HuH-7.5 (cell line): ENCODE measurements at regions not wholly inside any gene's neighbourhood (a gene's known extent, or its start where the extent isn't known, plus 50 kb on each side); places are given as distances from the start of the nearest gene placed in this dataset.

ENCODE experiments used
- DNase-seq: peaks from one replicate; pipeline ENCODE4 v3.0.0; 2011; ENCODE audit warnings: low spot score

DNA sequence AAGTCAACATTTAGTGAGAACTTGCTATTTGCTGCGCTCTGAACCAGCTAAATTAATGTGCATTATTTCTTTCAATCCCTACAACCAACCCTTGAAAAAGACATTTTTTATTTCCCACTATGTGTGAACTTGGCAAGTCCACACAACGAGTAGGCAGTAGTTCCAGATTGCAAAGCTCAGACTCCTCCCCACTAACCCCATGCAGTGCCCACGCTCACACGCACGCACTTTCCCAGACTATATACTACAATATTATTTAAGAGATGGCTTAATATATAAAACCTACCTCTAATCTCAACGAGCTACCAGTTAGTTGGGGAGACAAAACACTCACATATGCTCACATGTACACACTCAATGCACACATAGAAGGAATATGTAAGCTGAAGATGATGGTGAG is 671.2 kb downstream of the LMO4 start:
- DNase-seq: no peak

DNA sequence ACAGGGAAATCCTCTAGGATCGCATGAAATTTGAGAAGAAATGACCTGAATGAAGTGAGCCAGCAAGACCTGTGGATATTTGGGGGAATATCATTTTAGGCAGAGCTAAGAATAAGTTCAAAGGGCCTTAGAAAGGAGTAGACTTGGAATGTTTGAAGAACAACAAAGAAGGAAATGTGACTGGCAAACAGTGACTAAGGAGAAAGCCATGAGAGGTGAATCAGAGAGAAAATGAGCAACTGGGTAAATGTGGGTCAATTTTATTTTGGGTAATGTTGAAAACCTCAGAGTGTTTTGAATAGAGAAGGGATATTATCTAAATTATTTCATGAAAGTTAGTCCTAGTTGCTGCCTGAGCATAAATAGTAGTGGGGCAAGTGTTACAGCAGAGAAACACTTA is 672.8 kb downstream of the LMO4 start:
- no peak for DNase-seq

DNA sequence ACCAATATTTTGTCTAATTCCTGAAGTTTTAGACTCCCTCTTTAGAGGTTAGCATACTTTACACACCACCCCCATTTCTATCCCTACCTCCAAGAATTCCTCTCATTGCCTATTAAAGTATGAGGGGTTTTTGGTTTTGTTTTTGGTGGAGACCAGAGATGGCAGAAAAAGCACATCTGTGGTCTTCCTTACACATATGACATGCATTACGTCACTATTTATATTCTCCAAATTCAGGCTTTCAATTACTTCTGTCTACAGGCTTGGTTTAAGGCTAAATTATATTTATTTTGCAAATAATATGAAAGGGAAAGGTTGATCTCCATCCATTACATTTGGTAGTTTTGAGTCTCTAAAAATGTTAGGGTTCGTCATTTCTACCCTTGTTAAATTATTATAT is 674.6 kb downstream of the LMO4 start:
- no peak for DNase-seq

DNA sequence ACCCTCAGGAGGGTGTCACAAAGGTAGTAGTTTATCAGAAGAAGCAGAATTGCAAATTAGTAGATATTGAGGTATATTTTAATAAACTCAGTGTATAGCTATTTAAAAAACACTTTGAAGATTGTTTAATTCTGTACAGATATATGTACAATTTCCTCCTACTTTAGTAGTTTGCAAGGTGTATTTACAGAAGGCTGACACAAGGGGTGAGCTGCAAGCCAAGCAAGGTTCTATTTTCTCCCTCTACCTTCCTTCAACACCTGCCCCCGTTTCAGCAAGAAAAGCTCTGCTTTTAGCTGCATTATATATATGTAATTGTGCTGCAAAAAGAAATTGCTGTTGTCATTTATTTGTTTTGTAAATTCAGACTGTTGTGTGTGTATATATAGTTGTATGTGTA is 674.2 kb upstream of the PKN2 start:
- no peak for DNase-seq

DNA sequence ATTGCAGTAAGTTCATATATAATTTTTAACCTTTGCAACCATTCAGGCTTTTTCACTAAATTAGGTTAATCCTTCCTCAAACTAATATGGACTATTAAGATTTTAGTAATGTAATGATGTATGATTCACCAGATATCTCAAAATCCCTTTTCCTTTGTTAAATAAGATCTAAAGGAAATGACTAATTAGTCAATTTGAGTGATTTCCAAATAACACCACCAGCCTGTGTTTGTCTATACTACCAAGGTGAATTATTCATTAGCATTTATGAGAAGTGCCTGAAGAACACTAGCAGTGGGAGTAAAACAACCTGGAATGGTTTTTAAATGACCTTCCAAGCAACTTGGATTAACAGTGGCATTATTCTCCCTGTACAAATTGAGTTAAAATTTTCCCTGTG is 670.6 kb upstream of the PKN2 start:
- DNase-seq: no peak

DNA sequence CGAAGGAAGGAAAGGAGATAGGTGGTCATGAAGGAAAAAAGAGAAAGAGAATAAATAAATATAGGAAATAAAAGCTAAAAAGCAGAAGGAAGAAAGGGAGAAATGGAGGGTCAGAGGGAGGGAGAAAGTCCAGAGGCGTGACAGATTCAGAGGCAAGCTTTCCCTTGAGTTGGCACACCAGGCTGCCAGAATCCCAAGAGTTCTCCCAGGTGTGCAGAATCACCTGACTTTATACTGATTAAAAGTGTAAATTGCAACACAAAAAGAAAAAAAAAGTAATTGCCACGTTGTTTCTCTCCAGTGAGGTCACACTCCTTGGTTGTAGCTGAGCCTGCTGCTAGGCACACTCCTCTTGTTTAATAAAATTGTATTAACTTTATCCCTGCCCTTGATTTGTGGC is 669.9 kb upstream of the PKN2 start:
- no peak for DNase-seq

DNA sequence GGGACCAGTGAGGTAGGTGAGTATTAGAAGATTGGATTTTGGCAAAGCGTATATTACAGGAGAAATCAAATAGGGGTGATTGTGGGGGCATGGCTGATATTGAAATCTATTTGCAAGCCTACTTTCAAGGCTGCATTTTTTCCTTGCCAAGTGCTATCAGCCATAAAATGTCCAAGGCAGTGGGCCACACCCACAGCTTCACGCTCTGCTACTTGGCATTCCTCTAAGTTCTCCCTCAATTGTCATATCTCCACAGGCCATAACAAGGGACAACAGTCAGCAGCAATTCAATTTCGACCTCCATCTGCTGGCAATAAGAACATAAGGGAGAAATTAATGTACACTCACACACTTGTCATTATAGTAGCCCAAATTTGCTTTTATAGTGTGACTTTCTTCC is 667.1 kb upstream of the PKN2 start:
- DNase-seq: no peak

DNA sequence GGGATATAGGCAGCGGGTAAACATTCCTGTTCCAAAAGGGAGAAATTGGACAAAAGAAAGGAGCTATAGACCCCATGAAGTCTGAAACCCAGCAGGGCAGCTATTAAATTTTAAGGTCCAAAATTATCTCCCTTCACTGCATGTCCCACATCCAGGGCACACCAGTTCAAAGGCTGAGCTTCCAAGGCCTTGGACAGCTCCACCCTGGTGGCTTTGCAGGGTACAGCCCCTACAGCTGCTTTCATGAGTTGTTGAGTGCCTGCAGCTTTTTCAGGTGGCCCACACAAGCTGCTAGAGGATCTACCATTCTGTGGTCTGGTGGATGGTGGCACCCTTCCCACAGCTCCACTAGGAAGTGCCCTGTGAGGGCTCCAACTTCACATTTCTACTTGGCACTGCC is 662.5 kb upstream of the PKN2 start:
- DNase-seq: no peak

DNA sequence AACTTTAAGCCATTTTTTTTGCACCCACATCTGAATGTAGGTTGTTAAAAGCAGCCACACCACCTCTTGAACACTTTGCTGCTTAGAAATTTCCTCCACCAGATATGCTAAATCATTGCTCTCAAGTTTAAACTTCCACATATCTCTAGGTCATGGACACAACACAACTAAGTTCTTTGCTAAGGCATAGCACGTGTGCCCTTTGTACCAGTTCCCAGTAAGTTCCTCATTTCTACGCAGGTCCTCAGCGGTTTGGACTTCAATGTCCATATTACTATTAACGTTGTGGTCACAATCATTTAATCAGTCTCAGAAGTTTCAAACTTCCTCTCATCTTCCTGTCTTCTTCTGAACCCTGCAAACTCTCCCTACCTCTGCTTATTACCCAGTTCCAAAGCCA is 661.6 kb upstream of the PKN2 start:
- no peak for DNase-seq

DNA sequence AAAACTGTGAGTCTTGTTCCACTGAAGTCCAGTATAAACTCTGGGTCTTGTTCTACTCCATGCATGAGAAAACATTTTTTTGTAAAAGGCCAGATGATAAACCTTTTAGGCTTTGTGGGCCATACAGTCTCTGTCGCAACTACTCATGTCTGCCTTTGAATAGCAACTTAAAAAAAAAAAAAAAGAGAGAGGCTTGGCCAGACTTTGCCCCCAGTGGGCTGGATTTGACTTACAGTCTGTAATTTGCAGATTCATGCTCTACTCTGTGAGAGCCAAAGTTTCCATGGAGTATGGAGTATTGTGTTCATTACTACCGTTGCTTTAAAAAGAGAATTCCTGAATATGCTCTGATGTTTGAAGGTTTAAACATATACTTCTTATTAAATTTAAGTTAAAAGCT is 654.9 kb upstream of the PKN2 start:
- peak; percentile 17 for DNase-seq

DNA sequence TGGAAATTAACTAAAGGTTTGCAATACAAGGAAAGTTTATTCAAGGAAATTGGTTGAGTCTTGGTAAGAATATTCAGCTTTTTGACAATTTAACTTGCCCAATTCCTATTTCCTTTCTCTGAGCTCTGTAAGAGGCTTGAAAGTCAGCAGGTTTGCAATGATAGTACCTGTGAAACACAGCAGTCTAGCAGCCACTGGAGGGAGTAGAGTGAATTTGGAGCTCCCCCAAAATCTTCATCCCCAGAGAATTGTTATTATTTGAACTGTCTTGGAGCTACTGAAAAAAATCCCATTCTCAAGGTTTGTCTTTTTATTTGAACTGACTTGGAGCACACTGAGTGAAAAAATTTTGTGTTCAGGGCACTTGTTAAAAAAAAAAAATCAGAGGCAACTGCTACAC is 654.2 kb upstream of the PKN2 start:
- no peak for DNase-seq

DNA sequence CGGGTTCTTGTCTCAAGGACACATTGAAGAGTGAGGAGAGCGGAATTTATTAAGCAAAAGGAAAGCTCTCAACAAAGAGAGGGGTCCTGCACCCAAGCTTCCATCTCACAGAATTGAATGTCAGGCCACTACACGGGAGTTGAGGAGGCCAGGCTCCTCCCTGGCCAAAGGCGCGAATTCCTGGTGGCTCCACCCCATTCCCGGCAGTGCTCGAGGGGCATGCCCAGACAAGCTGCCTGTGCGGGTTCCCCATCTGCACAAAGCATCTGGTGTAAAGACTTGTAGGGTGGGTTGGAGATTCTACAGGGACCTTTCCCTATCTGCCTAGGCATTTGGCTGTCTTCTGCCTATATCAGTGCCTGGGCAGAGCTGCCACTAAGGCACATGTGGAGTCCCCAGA is 648.5 kb upstream of the PKN2 start:
- DNase-seq: no peak

DNA sequence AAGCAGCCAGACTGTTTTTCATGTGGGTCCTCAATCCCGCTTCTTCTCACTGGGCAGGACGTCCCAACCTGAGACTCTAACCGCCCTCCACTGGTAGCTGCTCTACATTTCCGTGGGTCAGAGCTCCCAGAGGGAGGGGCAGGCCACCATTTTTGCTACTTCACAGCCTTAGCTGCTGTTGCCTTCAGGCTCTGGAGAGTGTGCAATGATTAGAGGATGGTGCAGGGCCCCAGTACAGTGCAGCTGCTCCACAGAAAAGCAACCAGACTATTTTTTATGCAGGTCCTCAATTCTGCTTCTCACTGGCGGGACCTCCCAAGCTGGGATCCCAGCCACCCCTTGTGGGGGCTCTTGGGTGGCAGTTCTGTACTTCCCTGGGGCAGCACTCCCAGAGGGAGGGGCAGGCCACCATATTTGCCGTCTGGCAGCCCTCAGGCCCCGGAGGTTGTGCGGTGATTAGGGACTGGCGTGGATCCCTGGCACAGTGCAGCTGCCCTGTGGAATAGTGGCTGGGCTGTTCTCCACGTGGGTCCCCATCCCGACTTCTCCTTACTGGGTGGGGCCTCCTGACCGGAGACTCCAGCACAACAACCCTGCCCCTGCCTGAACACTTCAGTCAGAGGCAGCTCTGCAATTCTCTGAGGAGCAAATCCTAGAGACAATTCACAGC is 647.6 kb upstream of the PKN2 start:
- DNase-seq: no peak

DNA sequence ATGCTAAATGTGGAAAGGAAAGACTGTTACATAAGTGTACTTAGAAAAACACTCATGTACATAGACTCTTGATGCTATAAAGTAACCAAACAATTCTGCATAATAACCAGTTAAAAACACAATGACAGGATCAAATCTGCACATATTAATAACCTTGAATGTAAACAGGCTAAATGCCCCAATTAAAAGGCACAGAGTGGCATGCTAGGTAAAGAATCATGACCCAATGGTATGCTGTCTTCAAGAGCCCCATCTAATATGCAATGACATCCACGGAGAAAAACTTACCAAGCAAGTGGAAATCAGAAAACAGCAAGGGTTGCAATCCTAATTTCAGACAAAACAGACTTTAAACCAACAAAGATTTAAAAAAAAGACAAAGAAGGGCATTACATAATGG is 644.8 kb upstream of the PKN2 start:
- DNase-seq: no peak

DNA sequence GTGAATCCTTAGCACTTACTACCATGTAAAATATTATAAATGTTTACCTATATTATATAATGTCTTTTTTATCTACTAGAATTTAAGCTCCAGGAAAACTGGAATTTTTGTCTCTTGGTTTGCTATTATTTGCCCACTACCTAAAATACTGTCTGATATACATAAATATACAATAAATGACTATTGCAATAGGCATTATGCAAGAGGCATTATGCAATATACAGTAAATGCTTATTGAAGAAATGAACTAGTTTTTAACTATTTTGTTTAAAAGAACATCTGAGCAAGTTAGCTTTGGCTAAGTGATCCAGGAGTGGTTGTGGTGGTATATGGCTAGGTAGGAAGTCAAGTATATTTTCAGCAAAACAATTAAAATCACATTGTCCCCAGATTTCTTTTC is 640.2 kb upstream of the PKN2 start:
- no peak for DNase-seq

DNA sequence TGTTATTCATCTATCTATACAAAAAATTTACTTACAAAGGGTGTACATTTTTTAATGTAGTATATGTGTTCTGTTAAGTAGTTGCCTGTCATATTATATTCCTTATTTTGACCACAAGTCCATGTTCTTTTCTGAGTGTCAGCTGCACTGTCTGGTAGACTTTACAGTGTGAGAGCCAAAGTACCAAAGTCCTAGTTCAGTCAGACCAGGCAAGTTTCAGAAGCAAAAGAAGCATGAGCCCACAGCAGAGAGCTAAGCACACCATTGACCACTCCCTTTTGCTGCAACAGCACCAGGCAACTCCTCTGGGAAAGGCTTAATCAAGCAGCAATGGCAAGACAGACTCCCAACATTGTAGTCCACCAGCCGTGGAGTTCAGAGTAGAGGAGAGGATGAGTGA is 631.9 kb upstream of the PKN2 start:
- DNase-seq: no peak

DNA sequence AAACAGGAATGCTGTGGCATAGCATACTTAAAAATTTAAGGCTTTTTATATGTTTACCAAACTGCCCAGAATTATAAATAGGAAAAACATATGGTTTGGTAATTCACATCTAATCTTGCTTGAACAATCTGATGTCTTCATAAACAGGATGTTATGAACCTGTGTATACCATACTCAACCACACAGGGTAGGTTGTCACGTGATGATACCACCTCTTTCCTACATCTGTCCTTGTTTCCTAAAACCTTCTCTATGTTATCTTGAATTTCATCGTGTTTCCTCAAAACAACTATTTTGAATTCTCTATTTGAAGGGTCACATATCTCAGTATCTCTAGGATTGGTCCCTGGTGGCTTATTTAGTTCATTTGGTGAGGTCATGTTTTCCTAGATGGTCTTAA is 631.0 kb upstream of the PKN2 start:
- DNase-seq: no peak

DNA sequence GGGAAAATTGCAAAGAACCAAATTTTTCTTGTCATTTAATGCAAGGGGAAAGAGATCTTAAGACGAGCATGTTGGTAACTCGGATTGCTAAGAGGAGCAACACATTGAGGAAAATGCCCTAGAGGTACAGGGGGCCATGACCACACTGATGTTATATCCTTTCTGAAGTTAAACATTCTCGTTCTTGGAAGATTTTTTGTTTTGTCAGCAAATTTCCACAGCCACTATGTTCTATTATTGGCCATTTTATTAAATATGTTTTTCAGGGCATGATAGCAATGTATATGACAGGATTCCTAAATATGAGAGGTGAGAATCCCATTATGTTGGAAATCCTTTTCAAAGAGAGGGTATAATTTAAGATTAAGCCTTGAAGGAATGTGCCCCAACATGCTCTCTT is 627.2 kb upstream of the PKN2 start:
- DNase-seq: no peak

DNA sequence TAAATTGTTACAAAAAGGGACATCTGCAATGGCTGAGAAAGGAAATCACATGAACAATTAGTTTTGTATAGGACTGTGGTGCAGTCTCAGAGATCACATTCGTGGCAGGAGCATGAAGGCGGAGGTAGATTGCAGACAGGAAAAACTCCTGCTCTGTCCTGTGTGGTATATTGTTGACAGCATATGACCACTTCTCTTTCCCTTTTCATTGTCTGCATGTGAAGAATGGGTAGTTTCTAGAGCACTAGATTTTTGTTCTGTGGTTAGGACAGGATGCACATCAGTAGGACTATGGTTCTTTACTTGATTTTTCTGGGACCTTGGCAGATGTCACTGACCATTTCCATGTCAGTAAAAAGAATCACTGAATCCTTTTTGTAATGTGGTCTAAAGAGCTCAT is 625.9 kb upstream of the PKN2 start:
- DNase-seq: no peak

DNA sequence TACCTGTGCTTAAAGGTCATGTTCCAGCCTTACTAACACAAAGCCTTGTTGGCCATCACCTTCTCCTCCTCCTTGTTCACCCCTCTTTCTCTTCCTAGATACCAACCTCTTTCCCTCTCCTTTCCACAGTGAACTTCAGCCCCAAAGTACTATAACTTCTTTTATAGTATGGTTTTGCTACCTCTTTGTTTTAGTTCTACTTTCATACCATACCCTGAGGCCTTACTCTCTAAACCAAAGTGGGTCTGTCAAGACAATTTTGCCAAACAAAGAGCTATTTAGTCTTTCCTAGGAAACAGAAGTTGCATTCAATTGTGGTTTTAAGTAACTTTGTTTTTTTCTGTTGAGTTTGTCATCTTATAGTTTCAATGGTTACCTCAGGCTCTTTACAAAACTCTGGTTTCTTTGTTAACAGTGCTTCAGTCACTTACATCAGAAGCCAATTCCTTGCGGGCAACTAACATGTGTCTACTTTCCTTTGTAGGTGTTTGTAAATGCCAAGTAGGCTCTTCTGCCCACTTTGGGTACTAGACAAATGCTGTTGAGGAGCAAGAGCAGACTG is 623.9 kb upstream of the PKN2 start:
- DNase-seq: no peak

DNA sequence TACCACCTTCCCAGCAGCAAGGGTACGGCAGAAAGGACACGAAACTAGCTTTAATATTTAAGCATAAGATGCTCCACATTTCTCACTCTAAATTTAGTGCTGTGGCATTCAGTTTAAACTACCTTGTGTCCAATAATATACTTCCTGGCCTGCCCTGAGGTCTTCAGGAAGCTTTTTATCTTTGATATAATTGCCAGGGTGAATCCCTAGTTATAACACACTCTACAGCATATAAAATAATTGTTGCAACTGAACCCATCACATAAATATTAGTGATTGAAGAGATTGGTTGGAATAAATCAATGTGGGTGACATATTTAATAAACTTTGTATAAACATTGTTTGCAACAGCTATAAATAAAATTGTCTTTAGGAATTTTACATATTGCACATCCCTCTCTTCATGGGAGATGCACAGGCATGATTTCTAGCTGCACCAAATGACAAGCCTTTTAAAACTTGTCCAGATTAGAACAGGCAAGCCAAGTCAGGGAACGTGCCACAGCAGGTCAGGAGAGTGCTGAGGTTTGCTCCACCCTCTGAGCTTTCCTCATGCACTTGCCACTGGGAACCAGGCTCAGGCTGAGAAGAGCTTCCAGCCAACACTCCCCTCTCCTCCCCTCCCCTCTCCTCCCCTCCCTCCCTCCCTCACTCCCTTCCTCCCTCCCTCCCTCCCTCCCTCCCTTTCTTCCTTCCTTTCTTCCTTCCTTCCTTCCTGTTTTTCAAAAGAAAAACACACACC is 623.2 kb upstream of the PKN2 start:
- no peak for DNase-seq

DNA sequence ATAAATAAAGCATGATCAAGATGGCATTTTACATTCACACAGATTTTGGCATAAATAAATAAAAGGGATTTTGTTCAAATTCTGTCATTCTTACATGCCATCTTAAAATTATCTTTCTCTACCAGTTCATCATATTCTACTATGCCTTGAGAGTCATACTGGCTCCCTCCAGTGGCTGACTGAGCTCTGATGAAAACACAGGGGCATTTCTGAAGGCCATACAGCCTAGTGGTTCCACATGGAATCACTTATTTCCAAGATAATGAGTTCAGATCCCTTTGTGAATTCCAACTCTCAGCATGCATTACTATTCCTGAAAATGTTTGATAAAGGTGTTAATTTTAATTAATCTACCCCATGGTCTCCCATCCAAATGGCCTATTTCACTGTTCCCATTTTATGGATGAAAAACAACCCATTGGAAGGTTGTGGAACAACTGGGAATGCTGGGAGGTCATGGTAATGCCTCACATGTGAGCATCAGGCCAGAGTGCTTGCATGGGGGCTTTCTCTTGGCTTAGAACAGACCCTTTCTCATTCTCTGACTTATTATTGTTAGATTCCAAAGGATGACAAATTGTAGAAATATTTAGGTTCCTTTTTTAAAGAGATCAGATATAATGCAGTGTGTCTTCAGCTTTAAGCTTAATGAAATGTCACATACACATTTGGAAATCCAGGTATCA is 622.4 kb upstream of the PKN2 start:
- DNase-seq: peak; percentile 28

DNA sequence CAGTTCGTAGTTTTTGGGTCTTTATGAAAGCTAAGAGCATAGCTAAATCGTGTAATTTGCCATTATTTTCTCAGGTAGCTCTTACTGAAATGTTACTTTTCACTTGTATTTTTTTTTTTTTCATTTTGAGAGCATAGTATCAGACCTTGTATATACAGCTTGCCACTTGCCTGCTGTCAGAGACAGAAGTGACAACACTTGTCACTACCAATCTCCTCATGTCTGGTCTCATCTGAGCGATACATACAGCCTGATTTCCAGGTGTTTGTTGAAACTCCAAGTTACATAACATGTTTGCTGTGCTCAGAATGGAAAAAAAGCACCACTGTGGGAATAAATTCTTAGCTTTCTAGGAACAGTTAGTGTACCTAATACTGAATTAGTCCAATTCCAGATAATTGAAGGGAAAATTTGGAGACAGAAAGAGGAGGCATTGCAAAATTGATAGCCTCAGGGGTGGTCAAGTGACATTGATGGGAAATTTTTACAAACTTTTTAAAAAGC is 621.4 kb upstream of the PKN2 start:
- DNase-seq: no peak
